Fibroblast of lung (primary cell): ENCODE measurements at regions not wholly inside any gene's neighbourhood (a gene's known extent, or its start where the extent isn't known, plus 50 kb on each side); places are given as distances from the start of the nearest gene placed in this dataset.

ENCODE experiments used
- DNase-seq, 2 donors: peaks; one replicate each; pipeline versions ENCODE4 v3.0.0 to v3.0.0-alpha.2; 2010; ENCODE audit warnings: low read depth in 2 of 2
- H2AFZ ChIP-seq: 2 replicates; pipeline ENCODE4 v1.5.1; 2012; ENCODE audit warnings: low read length, control low read depth, inconsistent platforms
- H3K27ac ChIP-seq: 2 replicates; pipeline ENCODE4 v1.5.1; 2011; ENCODE audit warnings: low read length, control low read depth; ENCODE audit not compliant: insufficient read depth
- H3K27me3 ChIP-seq: 2 replicates; pipeline ENCODE4 v1.5.1; 2011; ENCODE audit warnings: mild to moderate bottlenecking, low read length; ENCODE audit not compliant: control insufficient read depth, insufficient read depth
- H3K36me3 ChIP-seq: 2 replicates; pipeline ENCODE4 v1.5.1; 2011; ENCODE audit warnings: low read length; ENCODE audit not compliant: control insufficient read depth, insufficient read depth
- H3K4me1 ChIP-seq: 2 replicates; pipeline ENCODE4 v1.5.1; 2011; ENCODE audit warnings: low read length; ENCODE audit not compliant: control insufficient read depth, insufficient read depth; ENCODE audit errors: extremely low read depth
- H3K4me2 ChIP-seq: 2 replicates; pipeline ENCODE4 v1.5.1; 2011; ENCODE audit warnings: low read length, control low read depth; ENCODE audit not compliant: insufficient read depth; ENCODE audit errors: extremely low read depth
- H3K4me3 ChIP-seq, 4 experiments: fragments of 200-600 bp in 1 of 4; sonication (generic) in 1 of 4; replicated peaks in 1 of 4; 2 replicates each; pipeline ENCODE4 v1.5.1; 2011 to 2016; ENCODE audit warnings: low read length in 4 of 4, low read depth in 3 of 4, mild to moderate bottlenecking in 3 of 4, control low read depth in 2 of 4, inconsistent platforms in 1 of 4, mixed read lengths in 1 of 4; ENCODE audit not compliant: insufficient read depth in 1 of 4; ENCODE audit errors: control extremely low read depth in 1 of 4
- H3K79me2 ChIP-seq: 2 replicates; pipeline ENCODE4 v1.5.1; 2012; ENCODE audit warnings: mild to moderate bottlenecking, low read length, inconsistent platforms; ENCODE audit not compliant: control insufficient read depth, insufficient read depth
- H3K9ac ChIP-seq: 2 replicates; pipeline ENCODE4 v1.5.1; 2011; ENCODE audit warnings: mild to moderate bottlenecking, low read length, control low read depth; ENCODE audit not compliant: insufficient read depth
- H3K9me3 ChIP-seq: 2 replicates; pipeline ENCODE4 v1.5.1; 2012; ENCODE audit warnings: low read depth, low read length; ENCODE audit not compliant: control insufficient read depth, insufficient read depth
- H4K20me1 ChIP-seq: 2 replicates; pipeline ENCODE4 v1.5.1; 2011; ENCODE audit warnings: low read length; ENCODE audit not compliant: control insufficient read depth, insufficient read depth; ENCODE audit errors: extremely low read depth
- CTCF ChIP-seq, 2 donors: IDR thresholded peaks in 1 of 2; conservative IDR thresholded peaks in 1 of 2; 1 replicate in 1 of 2; 2 replicates in 1 of 2; pipeline ENCODE4 v1.5.1; 2011 to 2012; ENCODE audit warnings: low read length in 2 of 2, control low read depth in 1 of 2, inconsistent platforms in 1 of 2, low read depth in 1 of 2, mild to moderate bottlenecking in 1 of 2
- EZH2 ChIP-seq: IDR thresholded peaks from 2 replicates; pipeline ENCODE4 v1.5.1; 2012; ENCODE audit warnings: low read length, control low read depth, mild to moderate bottlenecking; ENCODE audit errors: missing control alignments

- H3K36me3 ChIP-seq, result no peaks in the 10 kb centered on the region
- H3K4me1 ChIP-seq, result no peaks in the 10 kb centered on the region
- peak; percentile 1 to 48 for DNase-seq
- H4K20me1 ChIP-seq, result no peaks in the 10 kb centered on the region
- no peak for TF ChIP-seq CTCF (conservative IDR thresholded peaks at IDR 0.05 in 1 of 2, IDR thresholded peaks at IDR 0.05 in 1 of 2; ENCODE audit: low read depth in 1 of 2, low read length in 2 of 2)
- TF ChIP-seq EZH2, result no peak
- no peak overlapping the region for H2AFZ ChIP-seq
- H3K4me3 ChIP-seq, result no peak overlapping the region
- no peak overlapping the region for H3K27ac ChIP-seq
- H3K9ac ChIP-seq, result no peak overlapping the region
- no peak overlapping the region for H3K4me2 ChIP-seq
- no peaks in the 10 kb centered on the region for H3K27me3 ChIP-seq
- no peaks in the 10 kb centered on the region for H3K79me2 ChIP-seq
- no peaks in the 10 kb centered on the region for H3K9me3 ChIP-seq
Measured at GRCh38 chr15:46442184-46442583, 807.4 kb downstream of the SQOR start.

- no peaks in the 10 kb centered on the region for H3K27me3 ChIP-seq
- H3K27ac ChIP-seq, result no peak overlapping the region
- no peak for TF ChIP-seq EZH2
- no peak for TF ChIP-seq CTCF (conservative IDR thresholded peaks at IDR 0.05 in 1 of 2, IDR thresholded peaks at IDR 0.05 in 1 of 2; ENCODE audit: low read depth in 1 of 2, low read length in 2 of 2)
- no peak overlapping the region for H3K4me2 ChIP-seq
- H3K4me3 ChIP-seq, result no peak overlapping the region
- no peaks in the 10 kb centered on the region for H3K79me2 ChIP-seq
- no peaks in the 10 kb centered on the region for H3K9me3 ChIP-seq
- H3K4me1 ChIP-seq, result no peaks in the 10 kb centered on the region
- H3K36me3 ChIP-seq, result no peaks in the 10 kb centered on the region
- peak in 1 of 2 donors; percentile 32 for DNase-seq
- no peaks in the 10 kb centered on the region for H4K20me1 ChIP-seq
- no peak overlapping the region for H2AFZ ChIP-seq
- no peak overlapping the region for H3K9ac ChIP-seq
Measured at GRCh38 chr15:46442901-46443590, 808.2 kb downstream of the SQOR start.

- DNase-seq, result no peak
- no peak overlapping the region for H2AFZ ChIP-seq
- TF ChIP-seq EZH2, result no peak
- TF ChIP-seq CTCF (conservative IDR thresholded peaks at IDR 0.05 in 1 of 2, IDR thresholded peaks at IDR 0.05 in 1 of 2; ENCODE audit: low read depth in 1 of 2, low read length in 2 of 2), result no peak
- no peaks in the 10 kb centered on the region for H3K36me3 ChIP-seq
- no peak overlapping the region for H3K9ac ChIP-seq
- no peaks in the 10 kb centered on the region for H3K9me3 ChIP-seq
- no peaks in the 10 kb centered on the region for H4K20me1 ChIP-seq
- H3K4me1 ChIP-seq, result no peaks in the 10 kb centered on the region
- no peaks in the 10 kb centered on the region for H3K27me3 ChIP-seq
- no peak overlapping the region for H3K4me3 ChIP-seq
- H3K79me2 ChIP-seq, result no peaks in the 10 kb centered on the region
- H3K4me2 ChIP-seq, result no peak overlapping the region
- no peak overlapping the region for H3K27ac ChIP-seq
Measured at GRCh38 chr15:46450112-46450809, 815.4 kb downstream of the SQOR start.
